WERI-Rb-1 (cell line): ENCODE measurements at regions not wholly inside any gene's neighbourhood (a gene's known extent, or its start where the extent isn't known, plus 50 kb on each side); places are given as distances from the start of the nearest gene placed in this dataset.

ENCODE experiments used
- DNase-seq: peaks from one replicate; pipeline ENCODE4 v3.0.0-alpha.2; 2020
- H3K27ac ChIP-seq: fragments of 250-450 bp; sonication (Bioruptor Pico); 2 replicates; pipeline ENCODE4 v1.5.1; 2020; ENCODE audit warnings: mild to moderate bottlenecking, moderate library complexity
- H3K27me3 ChIP-seq: fragments of 250-450 bp; sonication (Bioruptor Pico); 2 replicates; pipeline ENCODE4 v1.5.1; 2021; ENCODE audit warnings: mild to moderate bottlenecking, low read depth, moderate library complexity; ENCODE audit not compliant: insufficient read depth, severe bottlenecking
- H3K36me3 ChIP-seq: fragments of 250-450 bp; sonication (Bioruptor Pico); 2 replicates; pipeline ENCODE4 v1.5.1; 2020; ENCODE audit warnings: mild to moderate bottlenecking, moderate library complexity
- H3K4me3 ChIP-seq: 2 replicates; pipeline ENCODE4 v1.5.1; 2011; ENCODE audit warnings: low read depth, mild to moderate bottlenecking, control low read depth, low read length
- H3K9me3 ChIP-seq: fragments of 250-450 bp; sonication (Bioruptor Pico); 2 replicates; pipeline ENCODE4 v1.5.1; 2021; ENCODE audit warnings: mild to moderate bottlenecking, moderate library complexity; ENCODE audit not compliant: severe bottlenecking
- CTCF ChIP-seq: IDR thresholded peaks from 2 replicates; pipeline ENCODE4 v1.5.1; 2011; ENCODE audit warnings: low read depth, mild to moderate bottlenecking, control low read depth, inconsistent platforms, low read length

GRCh38 chr11:20211691-20212090, 51.4 kb upstream of the DBX1 start:
- Histone ChIP-seq H3K9me3 (no peaks in the 10 kb centered on the region), H3K4me3 (no peak overlapping the region), H3K27ac (no peak overlapping the region), H3K36me3 (no peaks in the 10 kb centered on the region), H3K27me3 (no peaks in the 10 kb centered on the region)
- no peak for DNase-seq
- TF ChIP-seq CTCF: no peak
